ENCODE measurements at regions not wholly inside any gene's neighbourhood (a gene's known extent, or its start where the extent isn't known, plus 50 kb on each side); places are given as distances from the start of the nearest gene placed in this dataset.
A peak's percentile ranks its signal among the peaks of the same experiment; 100 is the strongest.
"Not testable (repeated sequence)": the region's sequence is repeated elsewhere in the genome, so short reads cannot be mapped to it uniquely, and the experiment has no call there.

GRCh38 chr7:106562711-106563366 lies 98.1 kb downstream of the CCDC71L start:
- DNase-seq (ENCODE audit: low read depth in 2 of 2) = no peak

GRCh38 chr7:106561666-106562411 lies 99.1 kb downstream of the CCDC71L start:
- no peak for DNase-seq (ENCODE audit: low read depth in 2 of 2)

- no peak for DNase-seq (ENCODE audit: low read depth in 2 of 2)
Observed at GRCh38 chr7:106561151-106561550, 99.8 kb downstream of the CCDC71L start.

GRCh38 chr7:106560482-106560881 lies 100.5 kb downstream of the CCDC71L start:
- DNase-seq (ENCODE audit: low read depth in 2 of 2) = no peak

GRCh38 chr7:106556244-106556643 lies 104.7 kb downstream of the CCDC71L start:
- DNase-seq (ENCODE audit: low read depth in 2 of 2) = not testable (repeated sequence)

- DNase-seq (ENCODE audit: low read depth in 2 of 2) = not testable (repeated sequence)
Observed at GRCh38 chr7:106554623-106555022, 106.3 kb downstream of the CCDC71L start.

GRCh38 chr7:106553446-106553836 lies 107.5 kb downstream of the CCDC71L start:
- DNase-seq (ENCODE audit: low read depth in 2 of 2) = no peak

GRCh38 chr7:106552645-106553445 lies 108.1 kb downstream of the CCDC71L start:
- no peak for DNase-seq (ENCODE audit: low read depth in 2 of 2)

GRCh38 chr7:106551936-106552335 lies 109.0 kb downstream of the CCDC71L start:
- no peak for DNase-seq (ENCODE audit: low read depth in 2 of 2)

GRCh38 chr7:106548491-106548890 lies 112.5 kb downstream of the CCDC71L start:
- no peak for DNase-seq (ENCODE audit: low read depth in 2 of 2)

GRCh38 chr7:106545275-106545674 lies 115.7 kb downstream of the CCDC71L start:
- no peak for DNase-seq (ENCODE audit: low read depth in 2 of 2)

GRCh38 chr7:106543221-106543757 lies 117.7 kb downstream of the CCDC71L start:
- no peak for DNase-seq (ENCODE audit: low read depth in 2 of 2)

- peak; percentile 80 to 82 for DNase-seq (ENCODE audit: low read depth in 2 of 2)
Observed at GRCh38 chr7:106542550-106543220, 118.3 kb downstream of the CCDC71L start.

- DNase-seq (ENCODE audit: low read depth in 2 of 2) = no peak
Observed at GRCh38 chr7:106538638-106539037, 122.3 kb downstream of the CCDC71L start.

- no peak for DNase-seq (ENCODE audit: low read depth in 2 of 2)
Observed at GRCh38 chr7:106537119-106537518, 123.8 kb downstream of the CCDC71L start.

GRCh38 chr7:106536079-106536478 lies 124.9 kb downstream of the CCDC71L start:
- DNase-seq (ENCODE audit: low read depth in 2 of 2) = no peak

GRCh38 chr7:106535234-106535932 lies 125.6 kb downstream of the CCDC71L start:
- DNase-seq (ENCODE audit: low read depth in 2 of 2) = peak; percentile 42 to 45

- DNase-seq (ENCODE audit: low read depth in 2 of 2) = no peak
Observed at GRCh38 chr7:106534271-106534846, 126.6 kb downstream of the CCDC71L start.

- not testable (repeated sequence) for DNase-seq (ENCODE audit: low read depth in 2 of 2)
Observed at GRCh38 chr7:106530183-106530582, 130.8 kb downstream of the CCDC71L start.

- DNase-seq (ENCODE audit: low read depth in 2 of 2) = not testable (repeated sequence)
Observed at GRCh38 chr7:106526617-106527016, 134.3 kb downstream of the CCDC71L start.

GRCh38 chr7:106524690-106525059 lies 136.3 kb downstream of the CCDC71L start:
- DNase-seq (ENCODE audit: low read depth in 2 of 2) = no peak
